HG03354 (cell line): ENCODE measurements at regions not wholly inside any gene's neighbourhood (a gene's known extent, or its start where the extent isn't known, plus 50 kb on each side); places are given as distances from the start of the nearest gene placed in this dataset.

Experiments used
- ATAC-seq: cut with Tn5 transposase; IDR thresholded peaks from one replicate; pipeline ENCODE4 v1.9.1; 2021; ENCODE audit warnings: mild to moderate bottlenecking; ENCODE audit not compliant: unreplicated experiment, poor library complexity, severe bottlenecking

GRCh38 chr5:61596265-61596664 lies 264.2 kb downstream of the ZSWIM6 start:
- no peak for ATAC-seq

GRCh38 chr5:61597684-61598083 lies 265.6 kb downstream of the ZSWIM6 start:
- ATAC-seq = no peak

DNA sequence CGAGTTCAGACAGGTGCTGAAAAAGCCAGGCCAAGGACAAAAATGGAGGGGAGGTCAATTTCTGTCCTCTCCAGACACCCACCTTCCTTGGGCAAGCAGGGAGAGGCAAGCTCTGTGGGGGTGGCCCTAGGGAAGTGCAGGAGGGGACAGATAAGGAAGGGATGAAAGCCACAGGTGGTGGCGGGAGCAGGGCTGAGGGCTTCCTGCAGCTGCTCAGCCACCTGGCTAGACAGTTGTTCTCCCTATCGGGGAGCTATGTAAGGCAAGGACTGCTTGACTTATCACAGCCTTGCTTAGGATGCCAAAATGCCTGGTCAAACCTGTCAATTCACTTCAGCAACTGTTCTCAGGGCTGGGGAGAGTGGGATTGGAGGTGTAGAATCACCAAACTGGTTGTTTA lies 266.1 kb downstream of the ZSWIM6 start:
- ATAC-seq = no peak

DNA sequence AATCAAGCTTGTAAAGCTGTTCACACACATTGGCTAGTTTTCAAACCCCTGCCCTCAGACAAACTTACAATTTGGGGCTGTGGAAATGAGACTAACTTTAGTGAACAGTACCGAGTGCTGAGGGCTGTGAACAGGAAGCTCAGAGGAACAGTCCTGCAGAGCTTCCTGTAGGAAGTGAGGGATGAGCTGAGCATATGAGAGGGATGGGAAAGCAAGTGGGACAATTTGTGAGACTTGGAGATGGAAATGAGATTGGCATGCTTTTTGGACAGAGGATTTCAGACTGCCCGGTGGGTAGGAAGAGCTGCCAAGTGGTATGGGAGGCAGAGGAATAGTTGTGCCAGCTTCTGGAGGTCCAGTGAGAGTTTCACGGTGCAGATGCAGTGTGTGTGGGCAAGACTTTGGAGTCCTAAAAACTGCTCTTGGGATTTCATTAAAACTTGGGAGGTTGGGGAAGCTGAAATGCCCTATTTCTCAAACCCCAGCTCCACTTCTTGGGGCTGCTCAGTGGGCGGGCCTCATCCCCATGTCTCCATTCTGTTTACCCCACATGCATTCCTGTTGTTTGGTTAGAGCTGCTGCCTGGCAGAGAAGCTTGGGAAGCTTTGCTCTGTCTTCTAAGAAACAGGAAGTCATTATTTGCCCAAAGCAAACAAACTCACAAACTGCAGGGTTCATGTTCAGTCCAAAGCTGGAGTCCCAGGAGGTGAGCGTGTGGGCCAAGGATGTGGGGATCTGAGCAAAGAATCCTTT lies 267.5 kb downstream of the ZSWIM6 start:
- ATAC-seq = no peak

DNA sequence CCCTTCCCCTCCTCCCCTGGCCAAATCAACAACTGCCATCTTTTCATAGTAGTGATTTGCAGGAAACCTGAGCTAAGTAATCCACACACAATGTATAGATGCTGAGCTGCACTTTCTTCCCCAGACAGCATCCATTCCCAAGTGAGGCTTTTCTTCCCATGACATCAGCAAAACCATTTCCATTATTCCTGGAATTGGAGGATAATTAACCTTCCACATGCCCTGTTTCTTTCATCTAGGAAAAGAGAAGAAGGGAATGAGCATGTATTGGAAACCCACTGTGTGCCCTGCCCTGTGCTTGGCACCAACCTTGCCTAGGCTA lies 268.0 kb downstream of the ZSWIM6 start:
- no peak for ATAC-seq

DNA sequence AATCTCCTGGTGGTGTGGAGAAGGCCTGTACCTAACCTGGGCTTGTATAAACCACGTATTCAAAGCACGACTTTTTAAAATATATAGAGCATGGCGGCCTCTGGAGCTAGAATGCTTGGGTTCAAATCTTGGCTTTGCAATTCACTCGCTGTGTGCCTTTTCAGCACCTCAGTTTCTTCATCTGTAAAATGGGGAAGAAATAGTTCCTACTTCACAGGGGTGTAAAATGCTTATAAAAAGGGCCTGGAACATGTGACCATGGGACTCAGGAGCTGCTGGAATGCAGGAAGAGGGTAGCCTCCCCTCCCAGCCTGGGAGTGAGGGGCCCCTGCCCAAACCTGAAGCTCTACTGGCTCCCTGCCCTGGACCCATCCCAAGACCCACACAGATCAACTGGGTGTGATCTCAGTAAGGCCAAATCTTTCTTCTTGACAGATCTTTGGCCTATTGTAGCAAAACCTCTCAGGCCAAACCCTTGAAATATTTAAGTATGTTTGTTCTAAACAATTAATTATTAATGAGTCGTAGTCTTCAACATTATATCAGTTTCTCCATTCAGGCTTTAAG lies 269.0 kb downstream of the ZSWIM6 start:
- ATAC-seq = no peak

GRCh38 chr5:61603211-61603908 lies 271.3 kb downstream of the ZSWIM6 start:
- no peak for ATAC-seq

DNA sequence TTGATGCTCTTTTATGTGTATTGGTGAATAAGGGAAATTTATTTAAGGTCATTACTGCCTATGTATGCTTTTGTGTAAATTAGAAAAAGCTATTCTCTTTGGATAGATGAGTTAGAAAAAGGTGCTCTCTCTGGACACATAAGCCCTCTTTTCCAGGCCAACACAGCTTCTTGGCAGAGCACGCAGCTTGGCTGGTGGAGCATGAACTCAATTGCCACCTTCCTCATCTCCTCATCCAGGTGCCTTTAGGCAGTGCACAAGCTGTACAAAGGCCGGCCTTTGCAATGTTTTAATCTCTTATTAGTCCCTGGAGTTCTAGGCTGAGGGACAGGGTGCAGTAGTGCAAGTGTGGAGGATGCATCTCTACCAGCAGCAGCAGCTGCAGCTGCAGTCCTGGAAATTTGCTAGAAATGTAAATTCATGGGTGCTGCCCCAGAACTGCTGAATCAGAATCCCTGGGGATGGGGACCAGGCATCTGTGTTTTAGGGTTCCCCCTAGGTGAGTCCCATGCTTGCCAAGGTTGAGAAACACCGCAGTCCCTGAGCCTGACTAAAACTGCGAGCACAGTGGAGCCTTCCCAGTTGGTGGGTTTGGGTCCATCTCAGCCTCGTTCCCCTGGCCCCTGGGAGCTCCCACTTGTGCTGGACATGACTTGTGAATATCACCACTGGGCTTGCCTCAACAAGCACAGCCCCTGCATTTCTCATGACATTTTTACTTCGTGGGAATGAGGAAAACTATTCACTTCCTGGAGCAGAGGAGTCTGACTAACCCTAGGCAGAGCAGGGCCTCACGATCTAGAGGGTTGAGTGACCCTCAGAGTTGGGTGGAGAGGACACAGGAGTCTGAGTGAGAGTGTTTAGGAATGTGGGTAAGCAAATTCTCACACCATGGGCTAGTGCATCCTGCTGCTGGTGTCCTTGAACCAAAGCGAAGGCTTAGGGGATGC lies 272.3 kb downstream of the ZSWIM6 start:
- no peak for ATAC-seq

DNA sequence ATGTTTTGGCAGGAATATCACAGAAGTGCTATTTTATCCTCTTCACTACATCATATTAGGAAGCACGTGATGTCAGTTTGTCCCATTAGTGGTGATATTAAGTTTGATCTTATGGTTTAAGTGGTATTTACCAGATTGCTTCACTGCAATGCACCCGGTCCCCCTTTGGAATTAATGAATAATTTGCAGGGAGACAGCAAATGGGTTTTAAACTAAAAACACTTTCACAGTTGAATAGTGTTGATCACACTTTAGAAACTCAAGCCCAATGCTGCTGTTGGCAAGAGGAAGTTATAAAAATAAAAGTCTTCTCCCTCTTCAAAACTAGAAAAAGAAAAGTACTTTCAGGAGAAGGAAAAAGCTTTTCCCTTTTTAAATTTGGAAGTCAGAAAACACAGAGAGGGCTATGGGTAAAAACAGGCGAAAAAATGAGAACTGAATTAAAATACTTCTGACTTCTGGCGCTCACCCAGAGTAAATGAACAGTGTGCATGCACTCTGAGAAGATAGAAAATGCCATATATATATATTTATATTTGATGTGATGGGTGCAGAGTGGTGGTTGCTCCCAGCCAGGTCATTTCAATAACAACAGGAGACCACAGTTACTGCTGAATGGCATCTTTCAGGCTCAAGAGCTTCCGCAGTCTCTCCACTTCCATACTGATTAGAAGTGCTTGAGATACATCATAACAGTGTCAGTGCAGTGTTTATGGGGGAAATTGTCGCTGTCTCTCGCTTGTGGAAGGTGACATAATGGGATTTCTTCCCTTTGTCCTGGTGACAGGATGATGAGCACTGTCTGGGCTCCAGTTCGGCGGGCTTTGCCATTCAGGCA lies 278.0 kb downstream of the ZSWIM6 start:
- no peak for ATAC-seq

DNA sequence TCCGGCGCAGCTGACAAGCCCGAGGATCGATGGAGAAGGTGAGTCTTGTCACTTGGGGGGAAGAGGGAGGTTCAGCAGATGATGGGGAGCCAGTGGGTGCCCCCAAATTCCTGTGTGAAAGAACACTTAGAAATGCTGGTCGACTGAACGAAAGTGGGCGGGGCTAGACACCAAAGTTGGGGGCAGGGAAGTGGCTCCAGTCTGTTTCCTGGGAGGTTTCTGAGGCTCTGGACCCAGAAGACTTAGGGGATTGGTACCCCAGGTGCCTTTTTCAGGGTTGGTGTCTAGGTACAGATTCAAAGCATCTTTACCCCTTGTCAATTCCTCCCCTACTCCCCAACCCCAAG lies 278.6 kb downstream of the ZSWIM6 start:
- no peak for ATAC-seq

DNA sequence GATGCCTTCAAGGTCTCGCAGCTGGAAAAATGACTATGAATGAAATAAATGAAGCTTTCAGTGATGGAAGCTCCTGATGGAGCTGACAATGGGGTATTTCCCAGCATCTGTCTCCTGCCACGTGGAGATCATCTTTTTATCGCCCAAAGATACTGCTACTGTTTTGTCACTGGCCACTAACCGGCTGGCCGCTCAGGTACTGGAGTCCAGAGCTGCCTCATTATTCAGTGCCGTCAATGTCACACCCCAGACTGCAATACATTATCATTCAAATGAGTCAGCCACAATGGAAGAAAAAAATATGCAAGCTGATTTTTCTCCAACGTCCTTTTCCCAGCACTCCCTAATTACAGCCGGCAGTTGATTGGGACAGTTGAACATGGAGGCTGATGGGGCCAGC lies 280.4 kb downstream of the ZSWIM6 start:
- no peak for ATAC-seq

GRCh38 chr5:61613679-61614078 lies 281.6 kb downstream of the ZSWIM6 start:
- ATAC-seq = no peak

DNA sequence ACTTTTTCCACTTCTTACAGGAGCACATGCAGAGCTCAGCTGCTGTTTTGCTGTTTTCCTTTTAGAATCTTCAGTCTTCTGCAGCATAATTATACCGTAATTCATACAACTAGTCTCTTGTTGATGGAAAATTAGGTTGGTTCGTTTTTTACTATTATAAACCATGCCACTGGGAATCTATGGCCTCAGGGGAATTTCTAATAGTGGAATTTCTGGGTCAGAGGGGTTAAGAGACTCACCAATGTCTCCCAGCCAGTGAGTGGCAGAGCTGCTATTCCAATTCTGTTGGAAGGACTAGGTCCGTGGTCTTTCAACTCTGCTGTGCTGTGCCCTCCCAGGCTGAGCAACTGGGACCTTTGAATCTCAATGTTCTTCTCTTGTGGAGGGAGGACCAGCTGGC lies 282.5 kb downstream of the ZSWIM6 start:
- ATAC-seq = no peak

DNA sequence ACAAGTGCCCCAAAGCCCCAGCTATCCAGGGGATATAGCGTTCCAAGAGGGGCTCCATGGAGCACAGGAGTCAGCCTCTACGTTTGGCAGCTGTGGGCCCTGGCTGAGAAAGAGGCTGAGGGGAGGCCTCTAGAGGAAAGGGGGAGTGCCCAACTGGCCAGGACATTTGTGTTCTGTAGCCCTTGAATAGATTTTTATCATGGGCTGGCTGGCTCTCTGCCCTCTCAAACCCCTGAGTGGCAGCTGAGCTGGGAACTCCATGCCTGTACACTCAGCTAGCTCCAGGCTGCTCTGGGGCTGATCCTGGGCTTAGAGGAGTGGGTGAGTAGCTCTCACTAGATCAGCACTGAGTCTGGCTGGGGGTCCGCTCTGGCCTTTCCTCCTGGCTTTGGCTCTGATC lies 285.0 kb downstream of the ZSWIM6 start:
- no peak for ATAC-seq

- no peak for ATAC-seq
Measured at GRCh38 chr5:61617995-61618525, 286.0 kb downstream of the ZSWIM6 start.

DNA sequence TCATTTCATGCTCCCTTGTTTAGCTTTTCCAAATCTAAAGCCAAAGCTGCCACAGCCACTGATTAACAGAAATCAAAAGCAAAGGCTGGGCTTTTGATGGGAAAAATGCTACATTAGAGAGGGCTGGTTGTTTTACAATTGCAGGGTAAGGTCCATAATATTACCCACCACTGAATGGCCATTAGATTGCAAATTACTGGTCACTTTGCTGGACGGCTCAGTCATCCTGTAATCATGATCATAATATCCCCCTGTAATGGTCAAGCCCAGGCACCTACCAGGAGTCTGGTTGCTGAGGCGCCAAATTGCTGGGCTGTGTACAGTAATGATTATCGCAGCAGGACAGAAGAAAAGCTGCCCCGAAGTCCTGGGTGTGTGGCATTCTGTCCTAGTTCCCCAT lies 286.5 kb downstream of the ZSWIM6 start:
- no peak for ATAC-seq

- ATAC-seq = no peak
Measured at GRCh38 chr5:61619289-61619688, 287.2 kb downstream of the ZSWIM6 start.

DNA sequence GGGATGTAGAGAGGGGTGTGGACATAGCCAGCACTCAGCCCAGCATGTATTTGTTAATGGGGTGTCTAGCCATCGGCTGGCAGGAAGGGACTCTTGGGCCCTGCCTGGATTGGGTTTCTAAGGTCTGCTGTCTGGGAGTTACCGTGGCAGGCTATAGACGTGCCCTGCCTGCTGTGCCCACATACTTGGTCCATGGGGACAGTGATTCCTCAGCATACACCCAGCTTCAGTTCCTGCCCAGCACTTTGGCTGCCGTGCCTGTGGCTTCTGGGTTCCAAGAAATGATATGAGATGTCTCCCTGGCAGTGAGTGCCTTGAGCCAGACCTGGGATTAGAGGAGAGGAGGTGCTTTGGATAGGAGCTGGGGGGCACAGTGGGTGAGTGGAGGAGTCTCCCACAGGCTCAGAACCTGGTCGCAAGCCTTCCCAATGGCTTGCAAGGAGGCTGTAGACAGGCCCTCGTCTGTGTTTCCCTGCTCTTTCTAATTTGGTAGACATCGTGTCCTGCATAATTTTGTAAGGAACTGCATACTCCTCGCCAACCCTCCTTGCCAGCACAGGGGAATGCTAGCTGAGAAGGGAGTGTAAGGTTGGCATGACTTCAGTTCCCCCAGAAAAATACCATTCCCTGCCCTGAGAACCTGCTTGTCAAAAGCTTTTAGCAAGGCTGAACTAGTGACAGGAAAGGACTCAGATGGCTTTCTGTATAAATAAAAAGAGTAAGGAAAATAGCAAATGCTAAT lies 287.9 kb downstream of the ZSWIM6 start:
- no peak for ATAC-seq
